BE2C (cell line): ENCODE measurements at regions not wholly inside any gene's neighbourhood (a gene's known extent, or its start where the extent isn't known, plus 50 kb on each side); places are given as distances from the start of the nearest gene placed in this dataset.
A peak's percentile ranks its signal among the peaks of the same experiment; 100 is the strongest.

Experiments used
- DNase-seq: peaks from one replicate; pipeline ENCODE4 v3.0.0-alpha.2; 2020
- H3K27me3 ChIP-seq: fragments of 250-450 bp; sonication (Bioruptor Pico); 2 replicates; pipeline ENCODE4 v1.5.1; 2020; ENCODE audit warnings: mild to moderate bottlenecking
- H3K36me3 ChIP-seq: fragments of 250-450 bp; sonication (Bioruptor Pico); 2 replicates; pipeline ENCODE4 v1.5.1; 2020; ENCODE audit warnings: mild to moderate bottlenecking
- H3K4me1 ChIP-seq: fragments of 250-450 bp; sonication (Bioruptor Pico); 2 replicates; pipeline ENCODE4 v1.5.1; 2020
- H3K4me3 ChIP-seq: 2 replicates; pipeline ENCODE4 v1.5.1; 2011; ENCODE audit warnings: low read depth, low read length
- H3K9me3 ChIP-seq: fragments of 250-450 bp; sonication (Bioruptor Pico); 2 replicates; pipeline ENCODE4 v1.5.1; 2020
- TF ChIP-seq, protein P1 (sequence below): IDR thresholded peaks from 2 replicates; pipeline ENCODE4 v1.5.1; 2012; ENCODE audit warnings: mild to moderate bottlenecking, low read depth, low read length

- Histone ChIP-seq H3K9me3 (no peaks in the 10 kb centered on the region), H3K4me3 (no peak overlapping the region), H3K36me3 (no peaks in the 10 kb centered on the region), H3K27me3 (no peaks in the 10 kb centered on the region), H3K4me1 (no peaks in the 10 kb centered on the region; the same call in 1 of the 2 replicates)
- TF ChIP-seq, protein P1, sequence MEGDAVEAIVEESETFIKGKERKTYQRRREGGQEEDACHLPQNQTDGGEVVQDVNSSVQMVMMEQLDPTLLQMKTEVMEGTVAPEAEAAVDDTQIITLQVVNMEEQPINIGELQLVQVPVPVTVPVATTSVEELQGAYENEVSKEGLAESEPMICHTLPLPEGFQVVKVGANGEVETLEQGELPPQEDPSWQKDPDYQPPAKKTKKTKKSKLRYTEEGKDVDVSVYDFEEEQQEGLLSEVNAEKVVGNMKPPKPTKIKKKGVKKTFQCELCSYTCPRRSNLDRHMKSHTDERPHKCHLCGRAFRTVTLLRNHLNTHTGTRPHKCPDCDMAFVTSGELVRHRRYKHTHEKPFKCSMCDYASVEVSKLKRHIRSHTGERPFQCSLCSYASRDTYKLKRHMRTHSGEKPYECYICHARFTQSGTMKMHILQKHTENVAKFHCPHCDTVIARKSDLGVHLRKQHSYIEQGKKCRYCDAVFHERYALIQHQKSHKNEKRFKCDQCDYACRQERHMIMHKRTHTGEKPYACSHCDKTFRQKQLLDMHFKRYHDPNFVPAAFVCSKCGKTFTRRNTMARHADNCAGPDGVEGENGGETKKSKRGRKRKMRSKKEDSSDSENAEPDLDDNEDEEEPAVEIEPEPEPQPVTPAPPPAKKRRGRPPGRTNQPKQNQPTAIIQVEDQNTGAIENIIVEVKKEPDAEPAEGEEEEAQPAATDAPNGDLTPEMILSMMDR, result peak; percentile 99
- DNase-seq, result peak; percentile 67
Measured at GRCh38 chr13:72255908-72256307, 388.9 kb upstream of the DACH1 start.

GRCh38 chr13:72253754-72254153 is 386.8 kb upstream of the DACH1 start:
- TF ChIP-seq, protein P1, result no peak
- Histone ChIP-seq H3K4me1 (no peaks in the 10 kb centered on the region; the same call in 1 of the 2 replicates), H3K4me3 (no peak overlapping the region), H3K27me3 (no peaks in the 10 kb centered on the region), H3K36me3 (no peaks in the 10 kb centered on the region), H3K9me3 (no peaks in the 10 kb centered on the region)
- no peak for DNase-seq

GRCh38 chr13:72246396-72246795 is 379.4 kb upstream of the DACH1 start:
- no peak for DNase-seq
- H3K4me3 ChIP-seq, result no peak overlapping the region
- H3K27me3 ChIP-seq, result no peaks in the 10 kb centered on the region
- H3K4me1 ChIP-seq, result peaks cover 11% of the 10 kb centered on the region
- no peaks in the 10 kb centered on the region for H3K9me3 ChIP-seq
- no peaks in the 10 kb centered on the region for H3K36me3 ChIP-seq
- TF ChIP-seq, protein P1, result no peak

- H3K9me3 ChIP-seq, result no peaks in the 10 kb centered on the region
- no peaks in the 10 kb centered on the region for H3K36me3 ChIP-seq
- H3K4me3 ChIP-seq, result no peak overlapping the region
- H3K4me1 ChIP-seq, result peaks cover 17% of the 10 kb centered on the region
- no peaks in the 10 kb centered on the region for H3K27me3 ChIP-seq
- TF ChIP-seq, protein P1, result no peak
- DNase-seq, result no peak
Measured at GRCh38 chr13:72244788-72245187, 377.8 kb upstream of the DACH1 start.

DNA sequence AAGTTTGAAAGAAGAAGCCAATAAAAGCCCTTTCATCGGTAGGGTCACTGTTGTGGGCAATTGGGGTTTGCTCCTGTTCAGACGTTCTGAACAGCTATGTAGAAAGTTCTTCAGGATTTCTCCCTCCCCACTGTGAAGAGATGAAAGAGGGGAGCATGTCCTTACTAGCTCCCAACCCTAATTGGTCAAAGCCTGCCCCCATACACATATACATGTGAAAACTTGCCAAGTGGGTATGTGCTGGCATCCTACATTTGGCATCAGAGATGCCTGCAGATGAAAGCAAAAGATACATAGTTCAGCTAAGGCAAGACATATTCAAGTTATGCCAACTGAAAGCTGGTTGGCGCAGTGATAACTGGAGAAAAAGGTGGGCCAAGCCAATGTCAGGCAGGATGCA is 363.1 kb upstream of the DACH1 start:
- peaks cover 12% of the 10 kb centered on the region for H3K4me1 ChIP-seq
- TF ChIP-seq, protein P1, result no peak

DNA sequence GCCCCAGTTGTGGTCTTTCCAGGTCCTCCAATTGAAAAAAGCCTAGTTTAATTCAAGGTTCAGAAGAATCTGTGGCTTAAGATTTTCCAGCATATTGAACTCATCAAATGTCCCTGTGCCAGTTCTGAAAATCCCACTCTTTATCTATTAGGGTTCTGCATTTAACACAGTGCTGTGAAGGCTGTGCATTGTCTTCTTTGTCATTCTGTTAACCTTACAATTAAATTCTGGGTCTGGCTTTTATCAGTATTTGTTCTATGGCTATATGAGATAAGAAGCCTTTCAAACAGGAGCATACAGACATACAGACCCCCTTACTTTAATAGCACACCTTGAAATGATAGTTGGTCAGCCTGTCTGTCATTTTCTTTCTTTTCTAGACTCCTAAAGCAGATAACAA is 362.1 kb upstream of the DACH1 start:
- Histone ChIP-seq H3K4me1 (peaks cover 12% of the 10 kb centered on the region), H3K27me3 (no peaks in the 10 kb centered on the region), H3K4me3 (no peak overlapping the region), H3K36me3 (no peaks in the 10 kb centered on the region), H3K9me3 (no peaks in the 10 kb centered on the region)
- DNase-seq, result no peak
- TF ChIP-seq, protein P1, result no peak

More for the DNA sequence above, 363.1 kb upstream of the DACH1 start:
- Histone ChIP-seq H3K4me3 (no peak overlapping the region), H3K9me3 (no peaks in the 10 kb centered on the region), H3K27me3 (no peaks in the 10 kb centered on the region), H3K36me3 (no peaks in the 10 kb centered on the region)
- no peak for DNase-seq
